Osteocyte (in vitro differentiated cells): ENCODE measurements at regions not wholly inside any gene's neighbourhood (a gene's known extent, or its start where the extent isn't known, plus 50 kb on each side); places are given as distances from the start of the nearest gene placed in this dataset.

Experiments used
- DNase-seq: peaks from one replicate; pipeline ENCODE4 v3.0.0; 2021; ENCODE audit warnings: mixed read lengths; ENCODE audit not compliant: unreplicated experiment; ENCODE audit errors: extremely low spot score
- H3K27ac Mint-ChIP-seq: one replicate; pipeline ENCODE4 v1.8.0; 2021; ENCODE audit warnings: mild to moderate bottlenecking, mixed read lengths; ENCODE audit not compliant: unreplicated experiment
- H3K27me3 Mint-ChIP-seq: one replicate; pipeline ENCODE4 v1.8.0; 2021; ENCODE audit warnings: mixed read lengths; ENCODE audit not compliant: unreplicated experiment
- H3K36me3 Mint-ChIP-seq: one replicate; pipeline ENCODE4 v1.8.0; 2021; ENCODE audit warnings: mixed read lengths; ENCODE audit not compliant: unreplicated experiment
- H3K4me1 Mint-ChIP-seq: one replicate; pipeline ENCODE4 v1.8.0; 2021; ENCODE audit warnings: mixed read lengths; ENCODE audit not compliant: unreplicated experiment
- H3K4me3 Mint-ChIP-seq: one replicate; pipeline ENCODE4 v1.8.0; 2021; ENCODE audit warnings: mild to moderate bottlenecking, moderate library complexity, mixed read lengths; ENCODE audit not compliant: unreplicated experiment
- H3K9me3 Mint-ChIP-seq: one replicate; pipeline ENCODE4 v1.8.0; 2021; ENCODE audit warnings: mixed read lengths; ENCODE audit not compliant: unreplicated experiment
- TF ChIP-seq, protein P1 (sequence below): fragments of 200-600 bp; sonication (generic); IDR thresholded peaks from 2 replicates; pipeline ENCODE4 v1.5.0; 2021; ENCODE audit warnings: antibody characterized with exemption, mild to moderate bottlenecking, moderate library complexity

DNA sequence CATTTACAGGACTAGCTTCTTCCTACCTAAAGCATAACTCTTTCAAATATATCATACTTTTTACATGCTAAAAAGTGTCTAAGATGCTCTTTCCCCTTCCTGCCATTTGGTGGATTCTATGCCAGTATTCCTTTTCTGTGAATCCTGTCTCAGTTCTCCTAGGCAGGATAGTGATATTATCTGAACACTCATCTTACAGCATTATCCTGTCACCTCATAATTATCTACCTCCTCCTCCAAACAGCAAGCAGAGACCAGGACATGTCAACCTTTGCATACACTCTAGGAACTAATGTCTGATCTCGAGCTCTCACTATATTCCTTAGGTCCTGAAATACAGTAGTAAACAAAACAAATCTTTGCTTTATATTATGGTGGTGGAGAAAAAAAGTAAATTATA lies 275.5 kb downstream of the FAM181B start:
- Mint-ChIP-seq H3K4me3 (no peak overlapping the region), H3K4me1 (no peaks in the 10 kb centered on the region), H3K36me3 (no peaks in the 10 kb centered on the region), H3K27ac (no peak overlapping the region), H3K9me3 (no peaks in the 10 kb centered on the region), H3K27me3 (no peaks in the 10 kb centered on the region)
- DNase-seq: no peak
- TF ChIP-seq, protein P1, sequence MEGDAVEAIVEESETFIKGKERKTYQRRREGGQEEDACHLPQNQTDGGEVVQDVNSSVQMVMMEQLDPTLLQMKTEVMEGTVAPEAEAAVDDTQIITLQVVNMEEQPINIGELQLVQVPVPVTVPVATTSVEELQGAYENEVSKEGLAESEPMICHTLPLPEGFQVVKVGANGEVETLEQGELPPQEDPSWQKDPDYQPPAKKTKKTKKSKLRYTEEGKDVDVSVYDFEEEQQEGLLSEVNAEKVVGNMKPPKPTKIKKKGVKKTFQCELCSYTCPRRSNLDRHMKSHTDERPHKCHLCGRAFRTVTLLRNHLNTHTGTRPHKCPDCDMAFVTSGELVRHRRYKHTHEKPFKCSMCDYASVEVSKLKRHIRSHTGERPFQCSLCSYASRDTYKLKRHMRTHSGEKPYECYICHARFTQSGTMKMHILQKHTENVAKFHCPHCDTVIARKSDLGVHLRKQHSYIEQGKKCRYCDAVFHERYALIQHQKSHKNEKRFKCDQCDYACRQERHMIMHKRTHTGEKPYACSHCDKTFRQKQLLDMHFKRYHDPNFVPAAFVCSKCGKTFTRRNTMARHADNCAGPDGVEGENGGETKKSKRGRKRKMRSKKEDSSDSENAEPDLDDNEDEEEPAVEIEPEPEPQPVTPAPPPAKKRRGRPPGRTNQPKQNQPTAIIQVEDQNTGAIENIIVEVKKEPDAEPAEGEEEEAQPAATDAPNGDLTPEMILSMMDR: no peak

DNA sequence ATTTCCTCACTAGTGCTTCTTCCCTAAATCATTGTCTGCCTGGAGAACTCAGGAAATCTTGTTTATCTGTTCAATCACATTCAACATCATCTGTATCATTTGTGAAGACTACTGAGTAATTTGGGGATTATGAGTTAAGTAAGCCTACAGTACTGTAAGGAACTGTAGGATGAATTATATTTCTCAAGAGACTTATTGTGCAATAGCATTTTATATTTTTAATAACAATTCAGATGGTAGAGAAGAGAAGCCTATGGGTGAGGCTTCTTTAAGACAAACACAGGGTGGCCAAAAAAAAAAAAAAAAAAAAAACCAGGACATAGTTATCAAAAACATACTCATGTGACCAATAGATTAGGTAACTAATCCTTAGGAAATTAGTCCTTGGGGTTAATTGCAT lies 282.7 kb downstream of the FAM181B start:
- no peak for DNase-seq
- Mint-ChIP-seq H3K27me3 (peaks cover 3% of the 10 kb centered on the region), H3K4me1 (no peaks in the 10 kb centered on the region), H3K36me3 (no peaks in the 10 kb centered on the region), H3K27ac (no peak overlapping the region), H3K4me3 (no peak overlapping the region), H3K9me3 (no peaks in the 10 kb centered on the region)
- TF ChIP-seq, protein P1: no peak

DNA sequence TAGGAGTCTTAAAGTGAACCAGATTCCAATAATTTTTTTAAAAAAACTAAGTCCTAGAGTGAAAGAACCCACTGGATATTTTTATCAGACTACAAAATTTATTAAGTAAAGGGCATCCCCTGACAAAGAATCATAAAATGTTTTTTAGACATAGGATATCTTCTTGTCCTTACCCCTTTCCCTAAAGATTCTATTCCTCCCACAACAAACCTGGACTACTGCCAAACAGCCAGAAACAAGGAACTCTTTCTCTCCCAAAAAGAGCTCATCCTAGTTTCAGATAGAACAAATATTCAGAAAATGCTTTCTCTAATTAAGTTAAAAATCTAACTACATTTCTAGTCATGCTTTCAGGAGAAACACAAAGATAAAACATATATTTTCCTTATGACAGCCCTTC lies 327.1 kb downstream of the FAM181B start:
- no peak for DNase-seq
- no peaks in the 10 kb centered on the region for H3K36me3 Mint-ChIP-seq
- H3K4me3 Mint-ChIP-seq: no peak overlapping the region
- H3K27ac Mint-ChIP-seq: no peak overlapping the region
- TF ChIP-seq, protein P1: no peak
- H3K27me3 Mint-ChIP-seq: no peaks in the 10 kb centered on the region
- no peaks in the 10 kb centered on the region for H3K4me1 Mint-ChIP-seq
- H3K9me3 Mint-ChIP-seq: peaks cover 4% of the 10 kb centered on the region

DNA sequence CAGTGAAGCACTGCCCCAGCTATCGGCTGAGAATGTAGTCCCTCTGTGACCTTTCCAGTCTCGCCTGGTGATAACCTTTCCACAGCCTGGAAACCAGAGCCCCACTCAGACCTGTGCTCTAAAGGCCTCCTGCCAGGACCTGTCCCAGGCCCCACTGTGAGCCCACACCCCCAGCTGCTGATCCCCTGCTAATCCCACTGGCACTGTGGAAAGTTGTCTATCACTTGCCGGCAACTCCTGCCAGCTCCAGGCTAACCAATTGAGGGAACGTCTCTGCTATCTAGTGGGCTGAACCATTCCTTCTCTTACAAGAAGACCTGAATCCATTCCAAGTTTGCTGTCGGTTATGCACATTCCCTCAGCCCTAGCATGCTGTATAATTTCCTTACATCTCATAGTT lies 328.2 kb downstream of the FAM181B start:
- H3K27me3 Mint-ChIP-seq: no peaks in the 10 kb centered on the region

DNA sequence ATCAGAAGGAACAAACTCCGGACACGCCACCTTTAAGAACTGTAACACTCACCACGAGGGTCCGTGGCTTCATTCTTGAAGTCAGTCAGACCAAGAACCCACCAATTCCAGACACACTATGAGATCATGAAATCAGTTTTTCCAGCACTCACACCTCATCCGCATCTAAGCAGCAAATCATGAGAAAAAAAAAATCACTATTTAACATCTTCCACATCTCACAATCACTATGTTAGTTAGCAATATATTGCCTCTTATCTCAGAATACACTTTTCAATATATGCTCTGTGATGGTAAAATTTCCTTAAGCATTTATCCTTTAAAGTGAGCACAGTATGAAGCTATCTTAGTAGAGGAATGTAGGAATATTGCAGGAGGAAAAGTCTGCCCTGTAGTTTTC lies 328.7 kb downstream of the FAM181B start:
- TF ChIP-seq, protein P1: no peak
- H3K36me3 Mint-ChIP-seq: no peaks in the 10 kb centered on the region
- H3K4me3 Mint-ChIP-seq: no peak overlapping the region

More for the DNA sequence above, 328.2 kb downstream of the FAM181B start:
- no peak for DNase-seq
- TF ChIP-seq, protein P1: no peak
- Mint-ChIP-seq H3K9me3 (no peaks in the 10 kb centered on the region), H3K4me1 (no peaks in the 10 kb centered on the region), H3K4me3 (no peak overlapping the region), H3K27ac (no peak overlapping the region), H3K36me3 (no peaks in the 10 kb centered on the region)

More for the DNA sequence above, 328.7 kb downstream of the FAM181B start:
- H3K27ac Mint-ChIP-seq: no peak overlapping the region
- no peaks in the 10 kb centered on the region for H3K27me3 Mint-ChIP-seq
- no peaks in the 10 kb centered on the region for H3K4me1 Mint-ChIP-seq
- no peak for DNase-seq
- no peaks in the 10 kb centered on the region for H3K9me3 Mint-ChIP-seq
